NCI-H345 (cell line): ENCODE measurements at regions not wholly inside any gene's neighbourhood (a gene's known extent, or its start where the extent isn't known, plus 50 kb on each side); places are given as distances from the start of the nearest gene placed in this dataset.
"Not testable (repeated sequence)": the region's sequence is repeated elsewhere in the genome, so short reads cannot be mapped to it uniquely, and the experiment has no call there.

ENCODE experiments used
- DNase-seq: peaks from one replicate; lab custom pipeline; 2025; lab: John Stamatoyannopoulos, UW

DNA sequence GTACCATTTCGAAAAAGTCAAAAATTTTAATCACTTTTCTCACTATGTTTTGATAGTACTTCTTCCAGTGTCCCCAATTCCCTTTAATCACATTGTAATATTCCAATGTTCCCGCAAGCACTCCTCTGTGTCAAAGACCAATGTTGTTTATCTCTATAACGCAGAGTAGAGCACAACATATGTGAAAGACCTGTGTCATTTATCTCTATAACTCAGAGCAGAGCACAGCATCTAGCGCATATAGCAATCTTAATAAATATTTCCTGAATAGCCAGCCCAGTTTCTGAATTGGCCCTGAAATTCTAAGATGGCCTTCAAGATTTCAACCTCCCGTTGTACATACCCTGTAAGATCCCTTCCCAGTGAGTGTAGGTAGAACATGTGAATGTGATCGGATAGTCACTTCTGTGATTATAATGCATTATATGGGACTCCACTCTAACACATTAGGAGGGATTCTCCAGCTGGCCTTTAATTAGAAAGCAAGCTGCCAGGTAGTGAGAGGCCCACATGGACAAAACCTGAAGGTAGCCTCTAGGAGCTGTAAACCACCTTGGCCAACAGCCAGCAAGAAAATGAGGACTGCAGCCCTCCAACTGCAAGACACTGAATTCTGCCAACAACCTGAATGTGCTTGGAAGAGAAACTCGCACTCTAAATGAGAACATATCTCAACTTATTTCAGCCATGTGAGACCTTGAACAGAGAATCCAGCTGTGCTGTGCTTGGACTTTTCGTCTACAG, 238.8 kb upstream of the SYT10 start:
- no peak for DNase-seq

DNA sequence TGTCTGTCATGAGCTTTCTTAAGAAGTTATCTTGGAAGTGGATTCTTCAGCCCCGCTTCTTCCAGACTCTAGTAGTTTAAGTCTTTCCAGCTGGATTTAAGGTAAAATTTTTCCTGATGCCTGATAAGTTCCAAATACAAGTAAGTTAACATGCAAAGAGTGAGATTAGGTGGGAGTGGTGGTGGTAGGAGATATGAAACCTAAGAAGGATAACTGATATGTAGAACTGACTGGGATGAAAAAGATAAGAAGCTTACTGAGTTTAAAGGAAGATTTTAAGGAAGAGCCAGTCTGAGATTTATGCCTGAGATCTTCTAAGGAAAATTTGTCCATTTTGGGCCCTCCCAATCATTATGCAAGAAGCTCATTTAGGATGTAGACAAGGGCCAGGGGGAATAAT, 250.9 kb upstream of the SYT10 start:
- DNase-seq: no peak

DNA sequence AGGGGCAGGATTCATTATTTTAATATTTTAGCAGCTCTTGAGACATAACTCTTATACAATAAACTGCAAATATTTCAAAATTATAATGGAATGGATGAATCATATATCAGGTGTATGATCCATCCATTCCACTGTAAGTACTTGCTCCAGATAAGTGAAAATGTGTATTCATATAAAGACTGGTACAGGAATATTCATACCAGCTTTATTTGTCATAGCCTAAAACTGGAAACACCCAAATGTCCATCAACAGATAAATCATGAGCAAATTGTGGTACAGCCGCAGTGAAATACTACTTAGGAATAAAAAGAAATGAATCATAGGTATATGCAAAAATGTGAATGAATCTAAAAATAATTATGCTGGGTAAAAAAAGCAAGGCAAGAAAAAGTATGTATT, 263.6 kb upstream of the SYT10 start:
- no peak for DNase-seq

DNA sequence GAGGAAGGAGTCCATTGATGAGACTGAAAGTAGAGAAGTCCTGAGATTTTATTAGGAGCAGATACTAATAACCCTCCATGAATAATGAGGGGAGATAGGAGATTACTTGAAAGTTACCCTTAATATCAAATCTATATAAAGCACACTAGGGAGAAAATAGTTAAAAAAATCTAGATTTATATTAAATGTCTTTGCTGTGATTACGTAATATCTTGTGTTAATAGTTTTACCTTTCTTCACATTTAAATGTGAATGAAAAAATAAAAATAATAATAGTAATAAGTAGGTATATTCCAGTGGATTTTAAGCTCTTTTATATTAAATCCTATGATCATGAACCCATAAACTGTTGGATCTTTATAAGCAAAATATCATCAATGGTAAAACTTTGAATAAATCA, 267.3 kb upstream of the SYT10 start:
- no peak for DNase-seq

DNA sequence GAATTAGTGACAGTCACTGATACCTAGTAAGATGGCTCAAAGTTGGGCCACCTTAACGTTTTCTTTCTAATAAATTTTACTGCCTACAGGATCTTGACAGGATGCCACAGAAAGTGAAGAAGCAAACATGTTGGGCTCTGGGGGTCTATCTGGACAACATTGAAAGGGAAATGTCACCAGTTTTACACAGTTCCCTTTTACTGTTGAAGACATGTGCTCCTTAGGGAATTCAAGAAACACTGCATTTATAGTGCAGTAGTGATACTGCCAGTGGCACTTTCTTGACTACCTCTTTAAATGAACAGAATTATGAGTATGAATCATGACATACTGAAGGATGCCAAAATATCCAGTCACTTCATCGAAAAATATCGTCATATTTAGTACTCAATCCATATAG, 269.3 kb upstream of the SYT10 start:
- DNase-seq: no peak

DNA sequence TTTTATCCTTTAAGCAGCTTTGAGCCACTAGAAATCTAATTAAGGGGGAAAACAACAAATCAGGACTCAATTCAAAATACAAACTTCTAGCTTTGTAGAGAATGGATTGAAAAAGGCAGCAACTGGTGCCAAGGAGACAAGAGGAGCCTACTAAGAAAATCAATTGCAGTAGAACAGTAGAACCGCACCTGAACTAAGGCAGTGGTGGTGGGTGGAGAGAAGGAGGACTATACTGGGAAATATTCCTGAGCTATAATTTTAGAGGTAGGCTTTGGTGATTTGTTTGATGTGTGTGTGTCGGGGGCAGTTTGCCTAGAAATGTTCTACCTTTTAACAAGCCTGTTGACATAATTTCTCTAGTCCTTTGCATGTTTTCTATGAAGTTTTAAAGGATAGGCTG, 270.9 kb upstream of the SYT10 start:
- no peak for DNase-seq

DNA sequence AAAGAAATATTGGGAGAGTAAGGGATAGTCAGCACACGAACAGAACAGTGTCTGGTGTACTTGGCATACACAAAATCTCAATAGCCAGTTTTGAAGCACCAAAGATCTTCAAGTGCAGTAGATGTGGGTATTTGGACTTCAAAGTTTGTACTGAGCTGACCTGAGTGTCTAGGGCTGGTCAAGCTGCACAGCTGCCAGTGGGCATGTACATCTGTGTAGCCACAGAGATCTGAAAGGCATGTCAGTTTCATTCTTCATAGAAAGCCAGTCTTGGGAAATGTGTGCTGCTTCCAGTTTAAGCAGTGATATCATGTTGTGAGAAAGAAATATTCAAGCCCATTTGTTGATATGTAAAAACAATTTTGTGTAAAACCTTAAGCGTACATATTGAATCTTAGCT, 279.0 kb upstream of the SYT10 start:
- no peak for DNase-seq

DNA sequence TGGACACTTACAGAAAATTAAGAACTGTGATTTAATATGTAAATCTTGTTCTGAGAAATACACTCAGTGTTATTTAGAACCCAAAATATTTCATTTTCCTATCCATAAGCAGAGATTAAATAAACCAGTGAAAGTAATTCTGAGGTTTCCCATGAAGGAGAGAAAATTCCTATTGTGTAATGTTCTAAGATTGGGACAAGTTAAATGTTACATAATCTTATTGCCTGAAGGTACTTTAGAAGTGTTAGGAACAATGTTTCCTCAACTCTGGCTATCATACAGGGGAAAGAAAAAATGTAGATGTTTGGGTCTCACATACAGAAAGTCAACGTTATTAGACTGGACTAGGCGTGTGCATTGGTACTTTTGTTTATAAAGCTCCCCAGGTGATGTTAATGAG, 281.9 kb upstream of the SYT10 start:
- DNase-seq: no peak

DNA sequence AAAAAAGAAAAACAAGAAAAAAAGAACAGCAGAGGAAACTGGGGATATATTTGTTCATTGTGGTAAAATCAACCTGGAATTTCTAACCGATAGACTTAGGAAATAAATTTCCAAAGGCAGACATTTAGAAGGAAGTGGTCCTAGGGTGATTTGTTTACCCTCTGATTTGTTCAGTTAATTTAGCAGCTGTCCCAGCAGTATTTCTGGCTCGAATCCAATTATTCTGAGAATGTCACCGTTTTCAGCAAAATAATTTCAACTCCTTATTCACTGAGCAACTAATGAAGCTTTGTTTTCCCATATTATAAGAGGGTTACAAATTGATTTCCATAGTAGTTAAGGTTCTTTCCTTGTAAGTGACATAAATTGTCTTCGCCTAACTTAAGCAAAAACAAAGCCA, 285.2 kb upstream of the SYT10 start:
- peak; percentile 45 for DNase-seq

DNA sequence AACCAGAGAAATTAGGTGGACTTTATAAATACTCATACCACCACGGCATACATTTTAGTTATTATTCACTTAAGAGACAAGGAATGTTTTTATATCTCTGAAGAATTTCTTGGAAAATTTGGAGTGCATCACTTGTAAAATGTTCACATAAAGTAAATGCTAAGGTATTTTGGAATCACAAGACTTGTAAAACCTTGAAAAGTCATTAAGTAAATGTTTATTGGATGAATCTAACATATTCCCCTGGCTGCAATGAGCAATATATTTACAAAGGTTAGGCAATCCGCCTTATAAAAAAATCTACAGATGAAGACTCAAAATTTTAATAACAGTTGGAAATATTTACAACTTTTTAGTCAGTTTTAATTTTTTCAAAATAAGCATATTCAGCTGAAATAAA, 287.4 kb upstream of the ALG10 start:
- no peak for DNase-seq

DNA sequence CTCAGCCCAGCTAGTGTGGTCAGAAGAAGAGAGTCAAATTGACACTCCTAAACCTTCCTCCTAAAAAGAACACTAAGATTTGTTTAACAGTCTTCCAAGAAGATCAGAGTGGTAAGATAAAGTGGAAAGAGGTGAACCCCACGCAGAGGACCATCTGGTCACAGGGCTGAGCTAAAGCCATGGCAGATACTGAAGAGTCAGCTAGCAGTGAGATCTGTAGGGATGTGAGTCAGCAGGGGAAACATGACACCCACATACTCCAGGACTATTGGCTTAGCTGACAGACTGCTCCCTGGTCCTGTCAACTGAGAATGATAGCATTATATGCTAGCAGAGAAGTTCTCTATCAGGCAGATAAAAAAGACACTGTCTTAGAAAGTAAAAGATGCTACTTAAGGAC, 269.4 kb upstream of the ALG10 start:
- no peak for DNase-seq

DNA sequence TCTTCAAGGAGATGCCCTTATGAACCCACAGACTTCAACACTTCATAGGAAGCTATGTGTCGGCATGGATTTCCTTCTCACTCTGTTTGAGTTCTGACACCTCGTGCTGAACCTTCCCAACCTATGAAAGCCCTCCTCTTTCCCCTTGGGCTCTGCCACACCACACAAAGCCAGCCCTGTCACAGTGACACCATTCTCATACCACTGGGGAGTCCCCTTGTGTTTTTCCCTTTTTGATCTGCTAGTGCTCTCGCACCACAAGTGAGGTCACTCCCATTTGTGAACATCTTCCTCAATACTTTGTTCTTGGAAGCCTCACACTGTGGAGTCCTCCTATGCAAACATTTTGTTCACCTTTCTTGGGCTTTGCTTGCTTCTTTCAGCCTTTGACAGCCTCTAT, 264.6 kb upstream of the ALG10 start:
- no peak for DNase-seq

DNA sequence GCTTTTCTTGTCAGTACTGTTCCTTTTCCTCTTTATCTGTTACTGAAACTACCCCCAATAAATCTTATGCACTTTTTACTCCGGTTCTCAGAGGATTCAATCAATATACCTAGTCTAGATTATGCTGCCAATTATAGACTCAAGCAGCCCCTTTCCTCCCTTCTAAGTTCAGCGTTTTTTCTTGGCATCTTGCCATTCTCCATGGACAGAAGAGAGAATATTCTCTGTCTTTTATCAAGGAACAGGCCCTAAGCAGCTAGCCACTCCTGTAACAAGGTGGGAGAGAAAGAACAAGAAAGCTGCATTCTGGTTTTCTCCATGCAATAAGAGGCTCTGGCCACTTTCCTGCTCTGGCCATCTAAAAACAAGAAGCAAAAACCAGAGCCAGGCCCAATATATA, 263.0 kb upstream of the ALG10 start:
- DNase-seq: no peak

DNA sequence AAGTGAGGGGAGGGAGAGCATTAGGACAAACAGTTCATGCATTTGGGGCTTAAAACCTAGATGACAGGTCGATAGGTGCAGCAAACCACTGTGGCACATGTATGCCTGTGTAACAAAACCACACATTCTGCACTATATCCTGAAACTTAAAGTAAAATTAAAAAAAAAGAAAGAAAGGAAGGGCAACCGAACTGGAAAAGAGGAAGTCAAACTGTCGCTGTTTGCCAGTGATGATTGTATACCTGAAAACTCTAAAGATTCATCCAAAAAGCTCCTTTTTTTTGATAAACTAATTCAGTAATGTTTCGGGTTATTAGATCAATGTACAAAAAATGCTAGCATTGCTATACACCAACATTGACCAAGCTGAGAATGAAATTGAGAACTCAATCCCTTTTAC, 259.0 kb upstream of the ALG10 start:
- no peak for DNase-seq

DNA sequence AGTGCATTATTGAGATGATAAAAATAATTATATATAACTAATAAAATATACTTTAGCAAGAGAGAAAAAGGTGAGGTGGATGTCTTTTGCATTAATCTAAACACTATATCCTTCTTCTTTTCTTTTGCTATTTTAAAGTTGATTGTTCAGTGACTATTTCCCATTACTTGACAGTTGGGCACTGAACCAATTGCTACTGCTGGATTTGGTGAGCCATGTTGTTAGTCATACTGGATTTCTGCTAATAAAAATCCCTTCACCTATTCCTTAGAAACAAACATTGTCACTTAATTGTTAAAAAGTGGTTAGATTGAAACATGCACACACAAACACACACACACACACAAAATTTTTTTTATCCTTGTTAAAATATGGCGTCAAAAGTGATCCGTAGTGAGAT, 251.6 kb upstream of the ALG10 start:
- no peak for DNase-seq

DNA sequence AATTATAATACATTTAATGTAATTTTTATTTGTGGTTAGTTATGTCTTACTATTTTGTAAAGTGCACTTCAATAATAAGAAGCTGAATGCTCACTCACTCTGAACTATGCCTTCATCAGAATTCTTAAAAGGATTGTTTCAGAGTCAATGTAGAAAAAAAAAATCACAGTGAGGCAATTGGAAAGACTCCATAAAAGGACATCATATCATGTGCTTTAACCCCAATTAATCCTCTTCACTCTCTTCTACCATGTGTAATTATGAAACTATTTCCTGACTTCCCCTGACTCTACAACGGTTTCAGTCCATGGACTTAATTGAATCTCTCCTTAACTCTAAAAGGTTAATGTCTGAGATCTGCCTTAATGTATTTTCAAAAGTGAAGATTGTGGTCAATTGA, 250.4 kb upstream of the ALG10 start:
- no peak for DNase-seq

DNA sequence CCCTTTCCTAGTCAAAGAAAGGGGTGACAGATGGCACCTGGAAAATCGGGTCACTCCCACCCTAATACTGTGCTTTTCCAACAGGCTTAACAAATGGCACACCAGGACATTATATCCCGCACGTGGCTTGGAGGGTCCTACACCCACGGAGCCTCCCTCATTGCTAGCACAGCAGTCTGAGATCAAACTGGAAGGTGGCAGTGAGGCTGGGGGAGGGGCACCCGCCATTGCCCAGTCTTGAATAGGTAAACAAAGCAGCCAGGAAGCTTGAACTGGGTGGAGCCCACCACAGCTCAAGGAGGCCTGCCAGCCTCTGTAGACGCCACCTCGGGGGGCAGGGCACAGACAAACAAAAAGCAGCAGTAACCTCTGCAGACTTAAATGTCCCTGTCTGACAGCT, 249.2 kb upstream of the ALG10 start:
- DNase-seq: not testable (repeated sequence)

DNA sequence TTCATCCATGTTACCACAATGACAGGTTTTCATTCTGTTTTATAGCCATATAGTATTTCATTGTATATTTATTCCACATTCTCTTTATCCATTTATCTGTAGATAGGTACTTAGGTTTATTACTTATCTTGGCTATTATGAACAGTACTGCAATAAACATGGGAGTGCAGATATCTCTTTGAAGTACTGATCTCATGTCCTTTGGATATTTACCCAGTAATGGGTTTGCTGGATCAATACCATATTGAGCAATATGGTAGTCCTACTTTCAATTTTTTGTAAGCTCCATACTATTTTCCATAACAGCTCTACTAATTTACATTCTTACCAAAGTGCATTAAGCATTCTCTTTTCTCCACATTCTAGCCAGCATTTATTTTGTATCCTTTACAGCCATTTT, 235.8 kb upstream of the ALG10 start:
- no peak for DNase-seq

DNA sequence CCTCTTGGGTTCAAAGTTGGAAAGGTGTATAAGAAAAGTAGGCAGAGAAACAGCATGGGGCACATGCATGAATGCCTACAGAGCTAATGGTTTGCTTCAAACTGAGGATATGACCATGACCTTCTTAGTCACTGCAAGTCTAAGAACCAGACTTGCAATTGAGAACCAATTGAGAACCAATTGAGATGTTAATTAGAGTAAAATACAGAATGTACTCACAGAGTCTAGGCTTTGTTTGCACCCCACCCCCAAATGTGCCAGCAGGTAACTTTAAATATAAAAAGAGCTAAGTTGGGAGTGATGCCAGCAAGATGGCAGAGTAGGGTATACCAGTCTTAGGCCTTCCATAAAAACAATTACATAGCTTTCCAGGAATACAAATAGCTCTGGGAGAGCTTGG, 227.3 kb upstream of the ALG10 start:
- DNase-seq: no peak

DNA sequence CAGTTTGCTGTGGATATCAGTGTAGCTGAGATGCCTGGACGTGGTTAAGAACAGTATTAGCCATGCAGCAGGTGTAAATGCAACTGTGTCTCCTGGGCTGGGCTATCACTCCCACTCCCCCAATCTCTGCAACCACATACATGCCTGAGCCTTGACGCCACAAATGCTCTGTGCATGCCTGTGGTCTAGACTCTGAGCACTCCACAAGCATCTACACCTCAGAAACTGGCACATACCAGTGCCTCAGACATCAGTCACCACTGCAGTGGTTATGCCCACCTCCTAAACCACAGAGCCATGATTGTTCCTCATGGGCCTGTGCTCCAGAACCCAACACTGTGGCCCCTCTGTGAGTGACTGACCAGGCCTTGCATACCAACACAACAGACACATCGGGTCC, 226.8 kb upstream of the ALG10 start:
- DNase-seq: no peak

DNA sequence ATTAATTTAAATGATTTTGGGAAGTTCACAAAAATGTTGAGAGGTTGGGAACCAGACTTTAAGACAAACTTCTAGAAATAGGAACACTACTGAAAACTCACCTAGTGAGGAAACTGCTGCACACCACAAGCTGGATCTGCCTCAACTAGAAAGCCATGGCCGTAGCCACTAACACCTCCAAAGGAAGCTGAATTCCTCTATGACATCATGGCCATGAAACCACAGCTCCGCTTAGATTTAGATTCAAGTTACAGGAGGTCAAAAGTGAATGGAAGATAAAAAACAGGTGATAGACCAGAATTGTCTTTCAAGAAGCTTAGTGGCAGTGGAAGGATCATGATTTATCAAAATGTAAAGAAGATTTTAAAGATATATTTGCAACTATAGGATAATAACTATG, 208.8 kb upstream of the ALG10 start:
- no peak for DNase-seq

DNA sequence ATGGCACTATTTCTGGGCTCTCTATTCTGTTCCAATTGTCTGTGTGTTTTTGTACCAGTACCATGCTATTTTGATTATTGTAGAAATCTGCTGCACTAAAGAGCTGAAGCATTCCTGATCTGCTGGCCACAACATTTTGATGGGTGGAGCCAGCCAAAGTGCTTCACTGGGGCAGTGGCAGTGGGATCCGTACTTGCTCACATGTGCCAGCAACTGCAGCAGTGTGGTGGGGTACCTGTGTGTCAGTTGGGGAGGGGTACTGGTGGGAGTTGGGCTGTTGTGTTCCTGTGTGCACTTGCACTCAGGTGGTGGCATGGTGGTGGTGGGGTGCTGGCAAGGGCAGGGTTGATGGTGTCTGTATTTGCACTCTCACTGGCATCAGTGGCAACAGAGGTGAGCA, 204.6 kb upstream of the ALG10 start:
- DNase-seq: no peak

DNA sequence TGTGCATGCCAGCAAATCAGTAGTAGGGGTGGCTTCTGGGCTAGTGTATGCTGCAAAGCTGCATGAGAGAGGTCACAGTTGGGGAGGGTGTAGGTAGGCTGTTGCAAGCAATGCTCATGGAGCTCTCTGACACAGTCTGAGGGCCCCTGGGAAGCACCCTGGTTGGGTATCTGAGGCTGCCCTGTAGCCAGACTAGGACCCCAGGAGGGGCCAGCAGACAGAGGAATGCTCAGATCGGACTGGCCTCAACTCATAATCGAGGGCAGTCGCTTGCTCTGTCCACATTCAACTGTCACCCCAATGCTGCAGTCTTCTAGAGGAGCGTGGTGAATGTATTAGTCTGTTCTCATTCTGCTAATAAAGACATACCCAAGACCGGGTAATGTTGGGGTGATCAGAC, 204.0 kb upstream of the ALG10 start:
- no peak for DNase-seq

DNA sequence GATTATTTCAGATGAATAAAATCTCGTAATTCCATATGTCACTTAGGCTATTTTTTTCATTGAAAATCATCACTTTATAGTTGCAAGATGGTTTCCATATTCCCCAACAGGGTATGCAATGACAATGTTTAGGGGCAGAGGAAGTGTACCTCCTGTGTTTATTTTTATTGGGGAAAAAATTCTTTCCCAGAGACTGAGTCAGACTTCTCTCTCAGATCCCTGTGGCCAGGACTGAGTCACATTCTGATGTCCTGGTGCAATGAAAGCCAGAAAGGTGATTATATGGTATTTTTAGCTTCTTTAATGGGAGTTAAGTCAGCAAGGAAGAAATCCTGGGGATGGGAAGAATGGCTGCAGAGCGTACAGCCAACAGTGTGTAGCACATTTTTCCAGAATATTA, 196.9 kb upstream of the ALG10 start:
- DNase-seq: no peak
